ENCODE measurements at regions not wholly inside any gene's neighbourhood (a gene's known extent, or its start where the extent isn't known, plus 50 kb on each side); places are given as distances from the start of the nearest gene placed in this dataset.

DNA sequence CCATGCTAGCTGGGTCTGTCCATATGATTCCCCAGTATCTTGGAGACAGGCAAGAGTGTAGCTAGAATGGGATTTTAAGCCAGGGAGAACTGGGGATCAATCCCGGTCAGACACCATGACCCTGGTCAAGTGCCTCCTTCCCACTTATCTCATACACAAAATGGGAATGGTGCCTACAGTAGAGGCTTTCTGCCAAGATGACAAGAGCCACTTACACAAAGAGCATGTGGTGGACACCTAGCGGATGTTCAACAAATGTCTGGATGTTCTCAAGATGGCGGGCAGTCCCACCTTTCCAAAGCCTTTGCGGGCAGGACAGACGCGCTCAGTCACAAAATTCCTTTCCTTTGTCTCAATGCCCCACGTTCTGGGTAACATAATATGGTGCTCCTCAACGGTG, 57.3 kb downstream of the MAF start:
- no peaks in the 10 kb centered on the region for H3K79me2 ChIP-seq
- H3K27ac ChIP-seq = no peak overlapping the region
- H3K27me3 ChIP-seq = no peaks in the 10 kb centered on the region
- DNase-seq (ENCODE audit: low spot score) = no peak
- H3K4me2 ChIP-seq = no peak overlapping the region
- 96% methylated on average over 8 of the region's 8 CpGs for WGBS (ENCODE audit: low lambda C conversion rate, missing lambda C conversion rate)
- no peaks in the 10 kb centered on the region for H3K9me2 ChIP-seq (replicated peaks; ENCODE audit: insufficient read depth)
- H3K36me3 ChIP-seq (replicated peaks; ENCODE audit: insufficient read depth, low read depth) = no peaks in the 10 kb centered on the region
- no peak overlapping the region for H2AFZ ChIP-seq
- no peaks in the 10 kb centered on the region for H3K9me3 ChIP-seq (ENCODE audit: low read depth)
- H3K4me3 ChIP-seq = no peak overlapping the region
- TF ChIP-seq EZH2phosphoT487 (IDR thresholded peaks at IDR 0.05; ENCODE audit: low read depth, severe bottlenecking, unreplicated experiment) (no peak), EZH2 (IDR thresholded peaks at IDR 0.05; ENCODE audit: borderline replicate concordance) (no peak)
- TF ChIP-seq, protein P1, sequence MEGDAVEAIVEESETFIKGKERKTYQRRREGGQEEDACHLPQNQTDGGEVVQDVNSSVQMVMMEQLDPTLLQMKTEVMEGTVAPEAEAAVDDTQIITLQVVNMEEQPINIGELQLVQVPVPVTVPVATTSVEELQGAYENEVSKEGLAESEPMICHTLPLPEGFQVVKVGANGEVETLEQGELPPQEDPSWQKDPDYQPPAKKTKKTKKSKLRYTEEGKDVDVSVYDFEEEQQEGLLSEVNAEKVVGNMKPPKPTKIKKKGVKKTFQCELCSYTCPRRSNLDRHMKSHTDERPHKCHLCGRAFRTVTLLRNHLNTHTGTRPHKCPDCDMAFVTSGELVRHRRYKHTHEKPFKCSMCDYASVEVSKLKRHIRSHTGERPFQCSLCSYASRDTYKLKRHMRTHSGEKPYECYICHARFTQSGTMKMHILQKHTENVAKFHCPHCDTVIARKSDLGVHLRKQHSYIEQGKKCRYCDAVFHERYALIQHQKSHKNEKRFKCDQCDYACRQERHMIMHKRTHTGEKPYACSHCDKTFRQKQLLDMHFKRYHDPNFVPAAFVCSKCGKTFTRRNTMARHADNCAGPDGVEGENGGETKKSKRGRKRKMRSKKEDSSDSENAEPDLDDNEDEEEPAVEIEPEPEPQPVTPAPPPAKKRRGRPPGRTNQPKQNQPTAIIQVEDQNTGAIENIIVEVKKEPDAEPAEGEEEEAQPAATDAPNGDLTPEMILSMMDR (IDR thresholded peaks at IDR 0.05; ENCODE audit: poor library complexity) = no peak
- no peaks in the 10 kb centered on the region for H4K20me1 ChIP-seq (ENCODE audit: insufficient read depth, poor library complexity, severe bottlenecking)
- no peaks in the 10 kb centered on the region for H3K4me1 ChIP-seq (ENCODE audit: insufficient read depth)

DNA sequence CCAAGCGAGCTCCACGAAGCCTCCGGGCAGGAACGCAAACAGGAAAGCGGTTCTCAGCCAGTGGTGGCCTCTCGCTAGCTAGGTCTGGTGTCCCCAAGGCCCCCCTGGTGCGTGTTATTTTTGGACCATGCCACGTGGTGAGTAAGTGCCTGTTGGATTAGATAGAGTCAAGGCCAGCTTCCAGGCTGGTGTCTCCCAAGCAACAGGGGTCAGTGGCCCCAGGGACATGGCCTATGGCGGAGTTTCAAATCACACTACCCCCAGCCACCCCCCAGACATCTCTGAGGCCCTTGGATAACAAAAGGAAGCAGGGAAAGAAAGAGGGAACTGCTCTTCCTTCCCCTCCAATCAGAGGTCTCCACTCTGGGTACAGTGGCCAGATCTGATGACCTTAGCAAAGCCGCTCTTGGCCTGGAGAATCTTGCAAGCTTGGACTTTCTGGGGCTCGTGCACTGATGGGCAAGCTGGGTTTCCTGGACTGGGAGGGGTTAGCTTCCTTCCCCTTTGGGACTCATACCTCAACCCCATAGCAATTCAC, 58.2 kb downstream of the MAF start:
- Histone ChIP-seq H3K36me3 (replicated peaks; ENCODE audit: insufficient read depth, low read depth) (no peaks in the 10 kb centered on the region), H3K9me3 (ENCODE audit: low read depth) (no peaks in the 10 kb centered on the region), H2AFZ (no peak overlapping the region), H3K79me2 (no peaks in the 10 kb centered on the region), H3K4me2 (no peak overlapping the region), H4K20me1 (ENCODE audit: insufficient read depth, poor library complexity, severe bottlenecking) (no peaks in the 10 kb centered on the region), H3K27ac (no peak overlapping the region), H3K27me3 (no peaks in the 10 kb centered on the region), H3K4me1 (ENCODE audit: insufficient read depth) (no peaks in the 10 kb centered on the region), H3K4me3 (no peak overlapping the region), H3K9me2 (replicated peaks; ENCODE audit: insufficient read depth) (no peaks in the 10 kb centered on the region)
- TF ChIP-seq EZH2 (IDR thresholded peaks at IDR 0.05; ENCODE audit: borderline replicate concordance) (no peak), EZH2phosphoT487 (IDR thresholded peaks at IDR 0.05; ENCODE audit: low read depth, severe bottlenecking, unreplicated experiment) (no peak)
- TF ChIP-seq, protein P1 (IDR thresholded peaks at IDR 0.05; ENCODE audit: poor library complexity) = no peak
- DNase-seq (ENCODE audit: low spot score) = no peak
- 89% methylated on average over 11 of the region's 11 CpGs for WGBS (ENCODE audit: low lambda C conversion rate, missing lambda C conversion rate)

DNA sequence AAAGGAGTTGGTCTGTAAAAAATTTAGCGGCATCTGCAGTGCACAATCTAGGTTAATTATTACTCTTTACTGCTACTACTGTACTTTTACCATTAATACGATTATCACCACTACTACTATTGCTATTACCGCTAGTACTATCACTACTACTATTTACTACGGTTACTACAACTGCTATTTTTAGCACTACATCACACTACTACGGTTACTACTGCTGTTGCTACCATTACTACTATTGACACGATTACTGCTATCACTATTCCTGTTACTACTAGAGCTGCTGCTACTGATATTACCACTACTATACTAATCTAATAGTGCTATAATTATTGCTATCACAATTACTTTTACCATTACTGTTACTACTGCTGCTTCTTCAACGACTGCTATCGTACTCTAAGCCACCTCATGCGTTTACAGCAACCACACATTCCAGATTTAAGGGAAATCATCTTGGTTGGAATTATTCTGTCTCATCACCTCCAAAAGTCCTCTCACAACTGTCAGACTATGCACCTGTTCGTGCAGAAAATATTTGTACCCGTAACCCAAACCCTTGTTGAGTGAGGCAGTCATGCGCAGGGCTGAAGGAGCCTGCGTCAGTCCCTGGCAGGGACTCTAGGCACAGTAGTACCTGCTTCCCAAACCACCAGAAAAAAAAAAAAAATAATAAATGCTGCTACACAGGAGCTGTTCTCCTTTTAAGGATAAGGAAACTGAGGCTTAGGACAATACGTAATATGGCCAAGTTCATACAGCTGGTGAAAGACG, 59.5 kb downstream of the MAF start:
- no peak for TF ChIP-seq EZH2phosphoT487 (IDR thresholded peaks at IDR 0.05; ENCODE audit: low read depth, severe bottlenecking, unreplicated experiment)
- TF ChIP-seq, protein P1 (IDR thresholded peaks at IDR 0.05; ENCODE audit: poor library complexity) = no peak
- no peaks in the 10 kb centered on the region for H3K79me2 ChIP-seq
- no peak overlapping the region for H3K4me2 ChIP-seq
- no peak overlapping the region for H3K4me3 ChIP-seq
- no peak for DNase-seq (ENCODE audit: low spot score)
- no peaks in the 10 kb centered on the region for H3K27me3 ChIP-seq
- no peak overlapping the region for H3K27ac ChIP-seq
- H4K20me1 ChIP-seq (ENCODE audit: insufficient read depth, poor library complexity, severe bottlenecking) = no peaks in the 10 kb centered on the region
- no peaks in the 10 kb centered on the region for H3K9me2 ChIP-seq (replicated peaks; ENCODE audit: insufficient read depth)
- H3K4me1 ChIP-seq (ENCODE audit: insufficient read depth) = no peaks in the 10 kb centered on the region
- no peaks in the 10 kb centered on the region for H3K9me3 ChIP-seq (ENCODE audit: low read depth)
- H2AFZ ChIP-seq = no peak overlapping the region
- 91% methylated on average over 15 of the region's 15 CpGs for WGBS (ENCODE audit: low lambda C conversion rate, missing lambda C conversion rate)
- no peaks in the 10 kb centered on the region for H3K36me3 ChIP-seq (replicated peaks; ENCODE audit: insufficient read depth, low read depth)
